Activated CD8-positive, alpha-beta memory T cell treated with anti-CD3 and anti-CD28 coated beads for 4 hours (primary cell): ENCODE measurements at regions not wholly inside any gene's neighbourhood (a gene's known extent, or its start where the extent isn't known, plus 50 kb on each side); places are given as distances from the start of the nearest gene placed in this dataset.
A peak's percentile ranks its signal among the peaks of the same experiment; 100 is the strongest.

Source experiments
- DNase-seq, 2 donors: peaks; one replicate each; pipeline ENCODE4 v3.0.0-alpha.2; 2020; ENCODE audit warnings: low read depth in 2 of 2

- no peak for DNase-seq
Measured at GRCh38 chr14:89629383-89629782, 212.3 kb upstream of the FOXN3 start.

GRCh38 chr14:89628521-89628920 is 211.5 kb upstream of the FOXN3 start:
- no peak for DNase-seq

DNA sequence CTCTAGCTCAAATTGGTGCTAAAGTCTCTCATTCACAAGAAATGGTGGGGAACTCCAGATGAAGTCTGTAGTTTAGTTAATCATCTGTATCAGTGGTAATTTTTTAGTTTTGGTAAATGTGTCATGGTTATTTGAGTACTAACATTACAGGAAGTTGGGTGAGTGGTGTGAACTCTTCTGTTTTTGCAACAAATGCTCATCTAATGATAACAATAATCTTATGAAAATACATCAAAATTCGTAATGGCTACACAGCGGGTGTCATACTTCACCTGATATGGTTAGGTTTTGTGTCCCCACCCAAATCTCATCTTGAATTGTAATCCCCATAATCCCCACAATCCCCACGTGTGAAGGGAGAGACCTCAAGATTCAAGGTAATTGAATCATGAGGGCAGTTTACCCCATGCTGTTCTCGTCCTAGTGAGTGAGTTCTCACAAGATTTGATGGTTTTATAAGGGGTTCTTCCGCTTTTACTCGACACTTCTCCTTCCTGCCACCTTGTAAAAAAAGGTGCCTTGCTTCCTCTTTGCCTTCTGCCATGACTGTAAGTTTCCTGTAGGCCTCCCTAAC is 209.3 kb upstream of the FOXN3 start:
- no peak for DNase-seq

DNA sequence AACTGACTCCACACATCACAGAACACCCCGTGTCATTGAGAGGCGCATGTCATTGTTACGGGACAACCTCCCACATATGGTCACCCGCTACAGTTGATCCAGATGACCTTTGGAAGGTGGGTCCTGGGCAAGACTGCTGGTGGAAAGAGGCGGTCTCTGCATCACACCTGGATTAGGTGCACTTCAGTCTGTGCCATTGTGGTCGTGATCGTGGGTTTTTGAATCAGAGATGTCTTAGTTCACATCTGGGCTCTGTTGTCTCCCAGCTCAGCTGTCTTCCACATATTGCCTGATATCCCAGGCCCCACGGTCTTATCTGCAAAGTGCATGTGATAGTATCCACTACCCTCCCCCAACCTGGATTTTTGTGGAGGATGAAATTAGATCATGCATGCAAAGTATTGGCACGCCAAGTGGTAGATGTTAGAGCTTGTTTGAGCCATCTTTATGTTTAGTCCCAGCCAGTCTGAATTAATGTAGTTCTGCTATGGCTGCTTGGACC is 208.7 kb upstream of the FOXN3 start:
- no peak for DNase-seq

DNA sequence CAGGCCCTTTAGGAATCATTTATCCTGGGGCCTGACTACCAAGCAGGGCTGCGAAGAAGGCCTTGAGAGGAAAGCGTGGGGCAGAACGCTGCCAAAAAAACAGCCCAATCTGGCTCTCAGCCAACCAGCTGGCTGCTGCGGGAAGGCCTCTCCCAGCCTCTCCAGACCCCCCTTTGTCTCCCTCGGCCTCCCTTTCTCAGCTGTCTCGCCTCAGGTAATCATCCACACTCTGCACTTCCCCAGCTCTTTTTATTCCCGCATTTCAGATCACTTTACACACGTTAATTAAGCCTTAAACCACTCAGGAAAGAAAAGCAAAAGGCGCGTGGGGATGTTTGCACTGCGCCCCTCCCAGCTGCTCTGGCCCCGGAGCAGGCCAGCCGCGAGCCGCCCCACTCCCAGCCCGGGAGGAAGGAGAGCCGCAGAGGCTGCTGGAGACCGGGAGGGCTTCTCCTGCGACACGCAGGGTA is 208.2 kb upstream of the FOXN3 start:
- no peak for DNase-seq

DNA sequence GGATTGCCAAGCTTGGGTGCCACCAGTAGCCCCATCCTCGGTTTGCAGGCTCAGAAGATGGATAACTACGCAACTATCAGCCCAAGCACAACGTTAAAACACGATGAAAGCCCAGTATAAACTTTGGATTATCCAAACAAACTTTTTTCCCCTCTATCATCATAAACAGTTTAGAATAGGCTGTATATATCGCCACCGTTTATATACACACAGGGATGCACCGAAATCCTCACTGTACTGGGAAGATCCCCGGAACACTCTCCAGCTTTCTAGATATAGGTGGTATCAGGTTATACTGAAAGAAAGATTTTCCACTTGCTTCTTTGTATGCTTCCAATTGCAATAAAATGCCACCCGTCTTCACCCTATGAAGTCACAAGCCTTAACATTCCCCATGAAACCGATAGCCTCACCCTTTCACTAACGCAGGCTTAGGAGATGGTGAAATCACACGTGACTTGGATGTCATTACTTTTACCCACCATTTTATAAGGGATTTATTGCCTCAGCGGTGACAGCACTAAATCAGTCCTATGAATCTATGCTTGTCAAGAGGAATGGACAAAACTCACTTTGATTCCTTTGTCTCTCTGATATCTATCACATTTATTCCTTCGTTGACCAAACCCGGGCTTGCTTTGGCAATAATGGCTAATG is 207.6 kb upstream of the FOXN3 start:
- no peak for DNase-seq

DNA sequence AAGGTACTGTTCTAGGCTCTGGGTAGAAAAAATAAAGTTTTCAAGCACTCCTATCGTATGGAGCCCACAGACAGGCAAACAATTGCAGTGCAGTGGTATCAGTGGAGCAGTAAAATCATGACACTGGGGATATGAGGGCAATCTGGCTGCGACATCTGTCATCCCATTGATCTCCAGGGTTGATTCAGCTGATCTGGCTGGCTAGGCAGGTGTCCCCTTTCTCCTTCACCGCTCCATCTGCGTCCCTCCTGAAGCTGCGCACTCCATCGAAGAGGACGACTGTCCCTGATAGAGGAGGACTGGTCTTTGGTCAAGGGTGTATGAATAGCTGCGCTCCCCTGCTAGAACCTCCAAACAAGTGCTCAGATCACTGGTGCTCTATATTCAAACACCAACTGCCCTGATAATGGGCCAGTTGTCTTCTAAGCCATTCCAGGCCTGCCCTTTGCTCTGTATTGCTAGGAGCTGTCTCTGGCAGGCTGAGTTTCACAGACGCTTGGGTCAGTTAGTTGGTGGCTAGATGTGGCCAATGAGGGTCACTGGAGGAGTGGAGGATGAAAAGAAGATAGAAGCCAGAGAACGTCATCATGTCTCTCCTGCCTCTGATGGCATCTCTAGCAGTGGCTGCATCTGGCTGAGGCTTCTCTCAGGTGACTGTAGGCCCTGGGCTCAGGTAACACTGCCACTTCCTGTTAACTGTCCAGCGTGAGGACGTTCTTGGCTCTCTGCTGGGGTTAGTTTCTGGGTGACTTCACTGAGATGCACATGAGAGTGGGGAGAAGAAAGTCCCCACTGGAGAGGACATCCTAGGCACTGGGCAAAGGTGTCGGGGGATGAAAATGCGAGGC is 205.0 kb upstream of the FOXN3 start:
- no peak for DNase-seq

GRCh38 chr14:89621009-89621421 is 204.0 kb upstream of the FOXN3 start:
- no peak for DNase-seq

GRCh38 chr14:89620436-89620835 is 203.4 kb upstream of the FOXN3 start:
- DNase-seq = no peak

GRCh38 chr14:89619596-89619995 is 202.6 kb upstream of the FOXN3 start:
- DNase-seq = no peak

GRCh38 chr14:89618811-89619551 is 201.9 kb upstream of the FOXN3 start:
- DNase-seq = peak in 1 of 2 donors; percentile 38

GRCh38 chr14:89618330-89618708 is 201.3 kb upstream of the FOXN3 start:
- DNase-seq = no peak

- DNase-seq = no peak
Measured at GRCh38 chr14:89617481-89618329, 200.7 kb upstream of the FOXN3 start.

- DNase-seq = no peak
Measured at GRCh38 chr14:89616852-89617341, 199.9 kb upstream of the FOXN3 start.

GRCh38 chr14:89616425-89616824 is 199.4 kb upstream of the FOXN3 start:
- no peak for DNase-seq

- no peak for DNase-seq
Measured at GRCh38 chr14:89615421-89615820, 198.4 kb upstream of the FOXN3 start.

DNA sequence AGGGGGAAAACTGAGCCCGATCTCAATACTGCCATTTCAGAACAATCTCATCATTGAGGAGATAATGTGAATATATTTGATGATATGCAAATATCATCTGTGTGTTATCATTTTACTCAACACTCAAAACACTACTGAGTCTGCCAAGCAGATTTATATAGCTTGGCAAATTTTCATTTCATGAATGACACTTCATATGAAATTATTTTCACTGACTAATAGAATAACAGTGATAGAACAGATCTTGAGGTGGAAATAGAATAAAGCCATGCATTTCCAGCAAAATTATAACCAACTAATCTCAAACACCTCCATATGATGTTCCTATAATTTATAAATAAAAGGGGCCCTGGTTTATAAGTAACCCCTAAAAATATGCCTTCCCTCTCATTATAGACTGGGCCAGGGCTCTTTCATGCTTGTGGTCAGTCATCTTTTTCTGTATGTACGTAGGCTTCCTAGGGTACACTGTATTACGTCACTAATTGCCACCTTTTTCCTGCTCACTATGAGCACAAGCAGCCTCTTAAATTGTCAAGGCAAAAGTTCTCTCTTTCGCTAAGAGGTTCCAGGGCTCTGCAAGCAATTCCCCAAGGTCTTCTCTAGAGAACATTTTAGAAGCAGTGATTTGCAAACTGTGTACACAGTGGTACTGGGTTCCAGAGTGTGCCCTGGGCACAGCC is 197.1 kb upstream of the FOXN3 start:
- no peak for DNase-seq

GRCh38 chr14:89613260-89614008 is 196.4 kb upstream of the FOXN3 start:
- DNase-seq = no peak

DNA sequence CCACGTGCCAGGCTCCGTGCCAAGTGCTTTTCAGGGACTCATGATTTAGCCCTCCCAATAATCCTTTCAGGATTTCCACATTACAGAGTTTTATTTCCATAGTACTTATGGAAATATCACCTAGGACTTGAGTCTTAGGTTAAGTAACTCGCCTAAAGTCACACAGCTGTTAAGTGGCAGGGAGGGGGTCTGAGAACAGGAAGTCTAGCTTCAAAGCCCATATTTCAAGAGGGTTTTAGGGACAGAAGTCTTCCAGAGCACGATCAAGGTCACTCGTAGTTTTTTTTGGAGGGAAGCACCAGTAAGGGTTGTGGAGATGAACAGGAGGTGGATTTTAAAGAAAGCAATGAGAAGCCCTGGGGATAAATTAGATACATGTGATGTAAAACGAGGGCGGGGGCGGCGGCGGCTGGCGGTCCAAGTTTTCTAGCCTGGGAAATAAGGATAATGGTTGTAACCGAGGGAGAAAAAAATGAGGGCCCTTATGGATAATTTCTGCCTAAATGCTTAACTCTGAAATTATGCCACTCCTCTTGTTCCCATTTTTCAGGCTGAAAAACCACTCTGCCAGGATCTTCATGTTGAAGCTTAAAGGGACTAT is 192.6 kb upstream of the FOXN3 start:
- DNase-seq = no peak
